PC-9 (cell line): ENCODE measurements at regions not wholly inside any gene's neighbourhood (a gene's known extent, or its start where the extent isn't known, plus 50 kb on each side); places are given as distances from the start of the nearest gene placed in this dataset.

Source experiments
- BruUV-seq: library from RNA; stranded (reverse); fragments of 400-500 nt; replicated peaks from 2 replicates; lab custom pipeline; 2021; lab: Mats Ljungman, UMichigan
- CTCF ChIA-PET: fragments of 300-600 bp; sonication (Branson Sonifier 250); formaldehyde crosslinking; loops from one replicate; lab custom pipeline; 2022; ENCODE audit warnings: antibody characterized with exemption; lab: Charles Lee
- POLR2A ChIA-PET: fragments of 300-600 bp; sonication (Branson Sonifier 250); formaldehyde crosslinking; loops from one replicate; lab custom pipeline; 2022; ENCODE audit warnings: antibody characterized with exemption; ENCODE audit not compliant: unreplicated experiment; lab: Charles Lee
- DNase-seq, 2 experiments: peaks; one replicate each; pipeline versions ENCODE4 v3.0.0 to v3.0.0-alpha.2; 2015 to 2022; ENCODE audit warnings: mixed read lengths in 1 of 2
- H2AFZ ChIP-seq: fragments of 200-600 bp; sonication (generic); 2 replicates; pipeline ENCODE4 v1.8.1; 2017; ENCODE audit warnings: antibody characterized with exemption
- H3F3A ChIP-seq: fragments of 200-600 bp; sonication (generic); 2 replicates; pipeline ENCODE4 v1.8.1; 2017; ENCODE audit warnings: antibody characterized with exemption, mild to moderate bottlenecking, low read depth; ENCODE audit not compliant: insufficient read depth
- H3K27ac ChIP-seq: fragments of 200-600 bp; sonication (generic); 2 replicates; pipeline ENCODE4 v1.6.1; 2016; ENCODE audit warnings: mixed run types
- H3K27me3 ChIP-seq: fragments of 200-600 bp; sonication (generic); 2 replicates; pipeline ENCODE4 v1.6.1; 2016; ENCODE audit warnings: low read depth, mixed run types; ENCODE audit not compliant: insufficient read depth
- H3K36me3 ChIP-seq: fragments of 200-600 bp; sonication (generic); 2 replicates; pipeline ENCODE4 v1.6.1; 2016; ENCODE audit warnings: low read depth, mixed run types
- H3K4me1 ChIP-seq: fragments of 200-600 bp; sonication (generic); replicated peaks from 2 replicates; pipeline ENCODE4 v1.6.1; 2016; ENCODE audit warnings: mixed run types; ENCODE audit not compliant: insufficient read depth
- H3K4me2 ChIP-seq: fragments of 200-600 bp; sonication (generic); 2 replicates; pipeline ENCODE4 v1.6.1; 2017; ENCODE audit warnings: mixed run types
- H3K4me3 ChIP-seq: fragments of 200-600 bp; sonication (generic); 2 replicates; pipeline ENCODE4 v1.6.1; 2016; ENCODE audit warnings: mixed run types
- H3K79me2 ChIP-seq: fragments of 200-600 bp; sonication (generic); 2 replicates; pipeline ENCODE4 v1.6.1; 2017; ENCODE audit warnings: low read depth, mixed run types
- H3K9me2 ChIP-seq: fragments of 200-600 bp; sonication (generic); 2 replicates; pipeline ENCODE4 v1.8.1; 2017; ENCODE audit warnings: mild to moderate bottlenecking; ENCODE audit not compliant: insufficient read depth
- H3K9me3 ChIP-seq: fragments of 200-600 bp; sonication (generic); 2 replicates; pipeline ENCODE4 v1.8.1; 2016; ENCODE audit warnings: low read depth; ENCODE audit not compliant: insufficient read depth
- H4K20me1 ChIP-seq: fragments of 200-600 bp; sonication (generic); 2 replicates; pipeline ENCODE4 v1.8.1; 2017; ENCODE audit not compliant: insufficient read depth
- EZH2 ChIP-seq: fragments of 200-600 bp; sonication (generic); IDR thresholded peaks from 2 replicates; pipeline ENCODE4 v1.8.0; 2017; ENCODE audit warnings: antibody characterized with exemption, low read depth
- intact Hi-C: fragments of 100-400 bp; cut with micrococcal nuclease; formaldehyde crosslinking; loops from one replicate; pipeline ENCODE4 v1.10.0; 2022; ENCODE audit not compliant: unreplicated experiment
- TF ChIP-seq, protein P1 (sequence below): fragments of 200-600 bp; sonication (generic); conservative IDR thresholded peaks from 2 replicates; pipeline ENCODE4 v1.6.1; 2017; ENCODE audit warnings: mixed run types, antibody characterized with exemption, mild to moderate bottlenecking, moderate library complexity

GRCh38 chr4:72215198-72215597 is 183.4 kb downstream of the NPFFR2 start:
- no peak for DNase-seq
- no TSS peak for BruUV-seq
- ChIA-PET POLR2A (no interaction called here), CTCF (no interaction called here)
- no peaks in the 10 kb centered on the region for H3K27me3 ChIP-seq
- H3K4me2 ChIP-seq: no peak overlapping the region
- no peak overlapping the region for H3K4me3 ChIP-seq
- H3K9me2 ChIP-seq: no peaks in the 10 kb centered on the region
- TF ChIP-seq EZH2: no peak
- TF ChIP-seq, protein P1, sequence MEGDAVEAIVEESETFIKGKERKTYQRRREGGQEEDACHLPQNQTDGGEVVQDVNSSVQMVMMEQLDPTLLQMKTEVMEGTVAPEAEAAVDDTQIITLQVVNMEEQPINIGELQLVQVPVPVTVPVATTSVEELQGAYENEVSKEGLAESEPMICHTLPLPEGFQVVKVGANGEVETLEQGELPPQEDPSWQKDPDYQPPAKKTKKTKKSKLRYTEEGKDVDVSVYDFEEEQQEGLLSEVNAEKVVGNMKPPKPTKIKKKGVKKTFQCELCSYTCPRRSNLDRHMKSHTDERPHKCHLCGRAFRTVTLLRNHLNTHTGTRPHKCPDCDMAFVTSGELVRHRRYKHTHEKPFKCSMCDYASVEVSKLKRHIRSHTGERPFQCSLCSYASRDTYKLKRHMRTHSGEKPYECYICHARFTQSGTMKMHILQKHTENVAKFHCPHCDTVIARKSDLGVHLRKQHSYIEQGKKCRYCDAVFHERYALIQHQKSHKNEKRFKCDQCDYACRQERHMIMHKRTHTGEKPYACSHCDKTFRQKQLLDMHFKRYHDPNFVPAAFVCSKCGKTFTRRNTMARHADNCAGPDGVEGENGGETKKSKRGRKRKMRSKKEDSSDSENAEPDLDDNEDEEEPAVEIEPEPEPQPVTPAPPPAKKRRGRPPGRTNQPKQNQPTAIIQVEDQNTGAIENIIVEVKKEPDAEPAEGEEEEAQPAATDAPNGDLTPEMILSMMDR: no peak
- intact Hi-C loops: no loop called here
- no peaks in the 10 kb centered on the region for H3K36me3 ChIP-seq
- H3K79me2 ChIP-seq: no peaks in the 10 kb centered on the region
- no peak overlapping the region for H2AFZ ChIP-seq
- no peaks in the 10 kb centered on the region for H3K9me3 ChIP-seq
- no peak overlapping the region for H3K27ac ChIP-seq
- peaks cover 3% of the 10 kb centered on the region for H3K4me1 ChIP-seq
- H4K20me1 ChIP-seq: no peaks in the 10 kb centered on the region
- H3F3A ChIP-seq: peaks cover 6% of the 10 kb centered on the region; the same call in 1 of the 2 replicates

DNA sequence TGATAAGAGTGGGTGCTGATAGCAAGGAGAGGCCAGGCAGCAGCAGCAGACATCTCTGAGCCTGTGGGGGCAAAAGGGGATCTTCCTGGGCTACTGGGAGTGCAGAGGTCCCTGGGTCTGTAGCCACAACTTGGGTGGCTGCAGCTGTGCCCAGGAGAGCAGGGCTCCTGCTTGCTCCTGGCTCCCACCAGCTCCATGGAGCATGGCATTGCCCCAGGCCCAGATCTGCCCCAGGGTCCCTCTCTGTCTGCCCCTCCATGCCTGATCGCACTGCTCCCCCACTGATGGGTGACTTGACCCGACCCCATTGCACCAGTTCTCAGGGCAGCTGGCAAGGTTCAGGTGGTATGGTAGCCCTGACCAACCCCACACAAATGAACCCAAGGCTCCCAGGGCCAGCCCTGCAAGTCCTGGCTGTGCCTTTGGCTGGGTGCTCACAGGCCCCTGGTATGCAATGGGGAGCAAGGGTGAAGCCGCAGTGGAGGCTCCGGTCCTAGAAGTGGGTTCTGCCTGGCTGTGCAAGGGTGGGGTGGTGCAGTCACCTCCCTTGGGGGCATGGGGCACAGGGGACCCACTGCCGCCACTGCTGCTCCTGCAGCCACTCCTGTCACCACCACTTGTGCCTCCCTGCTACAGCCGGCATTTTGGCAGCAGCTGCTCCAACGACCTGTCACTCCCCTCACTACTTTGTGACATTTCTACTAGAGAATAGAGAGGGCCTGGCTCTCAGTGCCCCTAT is 184.9 kb downstream of the NPFFR2 start:
- Histone ChIP-seq H4K20me1 (no peaks in the 10 kb centered on the region), H3K9me3 (no peaks in the 10 kb centered on the region), H3K27ac (no peak overlapping the region), H3K4me1 (no peaks in the 10 kb centered on the region), H3K36me3 (no peaks in the 10 kb centered on the region), H3F3A (no peaks in the 10 kb centered on the region), H2AFZ (no peak overlapping the region), H3K79me2 (no peaks in the 10 kb centered on the region), H3K4me2 (no peak overlapping the region), H3K27me3 (no peaks in the 10 kb centered on the region), H3K4me3 (no peak overlapping the region), H3K9me2 (no peaks in the 10 kb centered on the region)
- ChIA-PET CTCF (no interaction called here), POLR2A (no interaction called here)
- no TSS peak for BruUV-seq
- no peak for DNase-seq
- intact Hi-C loops: no loop called here
- TF ChIP-seq EZH2: no peak
- TF ChIP-seq, protein P1: no peak

- no peaks in the 10 kb centered on the region for H3K4me1 ChIP-seq
- H3K36me3 ChIP-seq: no peaks in the 10 kb centered on the region
- no peaks in the 10 kb centered on the region for H3K9me2 ChIP-seq
- H3K27me3 ChIP-seq: no peaks in the 10 kb centered on the region
- no peak overlapping the region for H3K4me2 ChIP-seq
- CTCF ChIA-PET: no interaction called here
- no TSS peak for BruUV-seq
- H2AFZ ChIP-seq: no peak overlapping the region
- no peak for TF ChIP-seq EZH2
- TF ChIP-seq, protein P1: no peak
- POLR2A ChIA-PET: no interaction called here
- no peaks in the 10 kb centered on the region for H4K20me1 ChIP-seq
- no peak for DNase-seq
- no peak overlapping the region for H3K4me3 ChIP-seq
- H3K9me3 ChIP-seq: no peaks in the 10 kb centered on the region
- no peaks in the 10 kb centered on the region for H3F3A ChIP-seq
- H3K79me2 ChIP-seq: no peaks in the 10 kb centered on the region
- no peak overlapping the region for H3K27ac ChIP-seq
- intact Hi-C loops: no loop called here
Measured at GRCh38 chr4:72218953-72219352, 187.2 kb downstream of the NPFFR2 start.
